SK-N-SH (cell line): ENCODE measurements at regions not wholly inside any gene's neighbourhood (a gene's known extent, or its start where the extent isn't known, plus 50 kb on each side); places are given as distances from the start of the nearest gene placed in this dataset.

Source experiments
- CTCF ChIA-PET: fragments of 300-600, 350-600 bp; formaldehyde crosslinking; extraction: SDS; loops from one replicate; lab custom pipeline; 2021; lab: Yijun Ruan, JAX
- POLR2A ChIA-PET: fragments of 350-600 bp; sonication (Branson Sonifier 250); formaldehyde crosslinking; extraction: SDS; loops from one replicate; lab custom pipeline; 2020; ENCODE audit warnings: antibody characterized with exemption, inconsistent platforms; lab: Yijun Ruan, JAX
- DNase-seq: peaks from one replicate; pipeline ENCODE4 v3.0.0; 2012
- H2AFZ ChIP-seq: fragments of 200-600 bp; sonication (generic); 2 replicates; pipeline ENCODE4 v1.8.1; 2016; ENCODE audit warnings: antibody characterized with exemption, mild to moderate bottlenecking, low read depth
- H3F3A ChIP-seq: fragments of 200-600 bp; sonication (generic); replicated peaks from 2 replicates; pipeline ENCODE3; 2016; ENCODE audit warnings: antibody characterized with exemption, mild to moderate bottlenecking; ENCODE audit not compliant: insufficient read depth
- H3K27ac ChIP-seq, 2 experiments: fragments of 200-500 bp in 1 of 2; fragments of 200-600 bp in 1 of 2; sonication (Bioruptor generic) in 1 of 2; sonication (generic), shearing (Covaris generic) in 1 of 2; 2 replicates each; pipeline versions ENCODE4 v1.5.1 to v1.6.1; 2014 to 2016; ENCODE audit warnings: low read depth in 2 of 2, inconsistent platforms in 1 of 2, low read length in 1 of 2, mild to moderate bottlenecking in 1 of 2, mixed read lengths in 1 of 2
- H3K27me3 ChIP-seq: fragments of 200-600 bp; sonication (generic), shearing (Covaris generic); 2 replicates; pipeline ENCODE4 v1.6.1; 2016; ENCODE audit warnings: mixed run types; ENCODE audit not compliant: insufficient read depth
- H3K36me3 ChIP-seq, 2 experiments: fragments of 200-500 bp in 1 of 2; fragments of 200-600 bp in 1 of 2; sonication (Bioruptor generic) in 1 of 2; sonication (generic) in 1 of 2; replicated peaks in 1 of 2; 2 replicates each; pipeline versions ENCODE3 to v1.5.1; 2014 to 2016; ENCODE audit warnings: low read length in 1 of 2, mild to moderate bottlenecking in 1 of 2; ENCODE audit not compliant: insufficient read depth in 2 of 2, control insufficient read depth in 1 of 2
- H3K4me1 ChIP-seq, 2 experiments: fragments of 200-500 bp in 1 of 2; fragments of 200-600 bp in 1 of 2; sonication (Bioruptor generic) in 1 of 2; sonication (generic), shearing (Covaris generic) in 1 of 2; 2 replicates each; pipeline versions ENCODE4 v1.5.1 to v1.6.1; 2014 to 2016; ENCODE audit warnings: low read depth in 1 of 2, low read length in 1 of 2, mixed run types in 1 of 2; ENCODE audit not compliant: insufficient read depth in 2 of 2, control insufficient read depth in 1 of 2
- H3K4me2 ChIP-seq: fragments of 200-600 bp; sonication (generic), shearing (Covaris generic); 2 replicates; pipeline ENCODE4 v1.6.1; 2017; ENCODE audit warnings: mixed run types
- H3K4me3 ChIP-seq, 2 experiments: fragments of 200-500 bp in 1 of 2; fragments of 200-600 bp in 1 of 2; sonication (Bioruptor generic) in 1 of 2; sonication (generic), shearing (Covaris generic) in 1 of 2; 2 replicates each; pipeline versions ENCODE4 v1.5.1 to v1.8.1; 2014 to 2016; ENCODE audit warnings: low read depth in 2 of 2, inconsistent platforms in 1 of 2, low read length in 1 of 2, mild to moderate bottlenecking in 1 of 2, mixed read lengths in 1 of 2, moderate library complexity in 1 of 2
- H3K79me2 ChIP-seq: fragments of 200-600 bp; sonication (generic); 2 replicates; pipeline ENCODE4 v1.8.1; 2017; ENCODE audit warnings: mild to moderate bottlenecking; ENCODE audit not compliant: insufficient read depth
- H3K9ac ChIP-seq: fragments of 200-600 bp; sonication (generic); 2 replicates; pipeline ENCODE4 v1.6.1; 2017; ENCODE audit warnings: mixed run types
- H3K9me2 ChIP-seq: fragments of 200-600 bp; sonication (generic); 2 replicates; pipeline ENCODE4 v1.6.1; 2017; ENCODE audit warnings: mixed run types
- H3K9me3 ChIP-seq: fragments of 200-600 bp; sonication (generic); 2 replicates; pipeline ENCODE4 v1.6.1; 2017; ENCODE audit warnings: mixed run types, mild to moderate bottlenecking, moderate library complexity
- H4K20me1 ChIP-seq: fragments of 200-600 bp; sonication (generic); 2 replicates; pipeline ENCODE4 v1.6.1; 2017; ENCODE audit warnings: mild to moderate bottlenecking, mixed run types; ENCODE audit not compliant: insufficient read depth
- EP300 ChIP-seq, 2 experiments: IDR thresholded peaks; 2 replicates each; pipeline versions ENCODE4 v1.4.0 to v1.6.1; 2012; ENCODE audit warnings: borderline replicate concordance in 1 of 2, low read depth in 1 of 2, low read length in 1 of 2
- EZH2phosphoT487 ChIP-seq: fragments of 200-600 bp; sonication (generic); IDR thresholded peaks from 2 replicates; pipeline ENCODE4 v1.6.1; 2017; ENCODE audit warnings: low read depth, mixed run types, mild to moderate bottlenecking, antibody characterized with exemption, moderate library complexity, borderline replicate concordance
- FOSL2 ChIP-seq: IDR thresholded peaks from 2 replicates; pipeline ENCODE4 v1.4.0; 2012; ENCODE audit warnings: low read depth, mild to moderate bottlenecking, moderate library complexity, borderline replicate concordance
- GATA2 ChIP-seq: sonication (generic); formaldehyde crosslinking; IDR thresholded peaks from 2 replicates; pipeline ENCODE4 v1.5.0; 2020; ENCODE audit warnings: mild to moderate bottlenecking, missing genetic modification reagents
- MXI1 ChIP-seq: IDR thresholded peaks from 2 replicates; pipeline ENCODE4 v1.6.1; 2012; ENCODE audit warnings: mild to moderate bottlenecking, low read depth, low read length, improper control_type of control experiment
- NFIC ChIP-seq: IDR thresholded peaks from 2 replicates; pipeline ENCODE4 v1.4.0; 2012; ENCODE audit warnings: borderline replicate concordance
- POLR2AphosphoS5 ChIP-seq: IDR thresholded peaks from 2 replicates; pipeline ENCODE4 v1.6.1; 2012; ENCODE audit warnings: low read depth, low read length
- RCOR1 ChIP-seq: fragments of 150-350 bp; IDR thresholded peaks from 2 replicates; pipeline ENCODE4 v1.6.1; 2017; ENCODE audit warnings: antibody characterized with exemption, low read length
- RXRA ChIP-seq: IDR thresholded peaks from 2 replicates; pipeline ENCODE4 v1.4.0; 2012; ENCODE audit warnings: low read depth, mild to moderate bottlenecking, borderline replicate concordance
- SMC3 ChIP-seq: IDR thresholded peaks from 2 replicates; pipeline ENCODE4 v1.6.1; 2012; ENCODE audit warnings: low read depth, low read length, improper control_type of control experiment
- TEAD4 ChIP-seq: IDR thresholded peaks from 2 replicates; pipeline ENCODE4 v1.4.0; 2012; ENCODE audit warnings: mild to moderate bottlenecking, borderline replicate concordance; ENCODE audit not compliant: insufficient read depth
- WGBS: methylation state at CpG from one replicate; pipeline ENCODE4 v1.1.6; 2017; ENCODE audit warnings: low lambda C conversion rate; 5-methylcytosine and 5-hydroxymethylcytosine counted together
- TF ChIP-seq, protein P1 (sequence below): fragments of 150-350 bp; IDR thresholded peaks from 2 replicates; pipeline ENCODE4 v1.6.1; 2016; ENCODE audit warnings: mild to moderate bottlenecking, low read depth, low read length
- TF ChIP-seq, protein P2 (sequence below): IDR thresholded peaks from 2 replicates; pipeline ENCODE4; 2012
- TF ChIP-seq, protein P3 (sequence below): IDR thresholded peaks from 2 replicates; pipeline ENCODE4 v1.4.0; 2012; ENCODE audit warnings: low read depth, borderline replicate concordance
- TF ChIP-seq, protein P4 (sequence below): IDR thresholded peaks from 2 replicates; pipeline ENCODE4 v1.4.0; 2012; ENCODE audit warnings: low read depth, borderline replicate concordance

DNA sequence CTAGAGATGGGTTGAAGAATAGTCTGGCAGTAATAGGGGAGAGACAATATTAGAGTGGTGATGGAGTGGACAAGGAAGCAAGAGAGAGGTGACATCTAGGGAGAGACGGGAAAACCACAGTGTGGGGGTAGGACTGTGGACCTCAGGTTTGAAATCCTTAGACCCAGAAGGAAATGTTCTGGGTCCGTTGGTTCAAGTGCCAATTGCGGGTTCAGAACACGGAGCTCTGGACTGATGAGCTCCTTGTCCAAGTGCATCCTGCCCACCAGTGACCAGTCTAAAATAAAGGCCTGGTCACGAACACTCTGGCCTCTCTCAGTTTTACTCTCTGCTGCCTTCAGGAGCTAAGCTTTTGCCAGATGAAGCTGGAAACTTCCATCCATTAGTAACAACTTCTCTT is 174.0 kb downstream of the LINC00237 start:
- no peaks in the 10 kb centered on the region; the same call in 1 of the 2 replicates for H3K27me3 ChIP-seq
- 0% methylated on average over 5 of the region's 5 CpGs for WGBS
- ChIA-PET CTCF (no interaction called here), POLR2A (no interaction called here)
- no peaks in the 10 kb centered on the region for H3K9me2 ChIP-seq
- no peaks in the 10 kb centered on the region for H3K9me3 ChIP-seq
- no peak overlapping the region for H3K27ac ChIP-seq
- no peaks in the 10 kb centered on the region for H4K20me1 ChIP-seq
- no peak overlapping the region for H2AFZ ChIP-seq
- TF ChIP-seq NFIC (no peak), EP300 (IDR thresholded peaks at IDR 0.05; ENCODE audit: borderline replicate concordance in 1 of 2, low read depth in 1 of 2, low read length in 1 of 2) (no peak), TEAD4 (no peak), GATA2 (no peak), SMC3 (no peak), RCOR1 (no peak), FOSL2 (no peak), EZH2phosphoT487 (no peak), POLR2AphosphoS5 (no peak), RXRA (no peak), MXI1 (no peak)
- TF ChIP-seq, protein P1, sequence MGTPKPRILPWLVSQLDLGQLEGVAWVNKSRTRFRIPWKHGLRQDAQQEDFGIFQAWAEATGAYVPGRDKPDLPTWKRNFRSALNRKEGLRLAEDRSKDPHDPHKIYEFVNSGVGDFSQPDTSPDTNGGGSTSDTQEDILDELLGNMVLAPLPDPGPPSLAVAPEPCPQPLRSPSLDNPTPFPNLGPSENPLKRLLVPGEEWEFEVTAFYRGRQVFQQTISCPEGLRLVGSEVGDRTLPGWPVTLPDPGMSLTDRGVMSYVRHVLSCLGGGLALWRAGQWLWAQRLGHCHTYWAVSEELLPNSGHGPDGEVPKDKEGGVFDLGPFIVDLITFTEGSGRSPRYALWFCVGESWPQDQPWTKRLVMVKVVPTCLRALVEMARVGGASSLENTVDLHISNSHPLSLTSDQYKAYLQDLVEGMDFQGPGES = no peak
- TF ChIP-seq, protein P2, sequence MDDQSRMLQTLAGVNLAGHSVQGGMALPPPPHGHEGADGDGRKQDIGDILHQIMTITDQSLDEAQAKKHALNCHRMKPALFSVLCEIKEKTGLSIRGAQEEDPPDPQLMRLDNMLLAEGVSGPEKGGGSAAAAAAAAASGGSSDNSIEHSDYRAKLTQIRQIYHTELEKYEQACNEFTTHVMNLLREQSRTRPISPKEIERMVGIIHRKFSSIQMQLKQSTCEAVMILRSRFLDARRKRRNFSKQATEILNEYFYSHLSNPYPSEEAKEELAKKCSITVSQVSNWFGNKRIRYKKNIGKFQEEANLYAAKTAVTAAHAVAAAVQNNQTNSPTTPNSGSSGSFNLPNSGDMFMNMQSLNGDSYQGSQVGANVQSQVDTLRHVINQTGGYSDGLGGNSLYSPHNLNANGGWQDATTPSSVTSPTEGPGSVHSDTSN = no peak
- TF ChIP-seq, protein P3, sequence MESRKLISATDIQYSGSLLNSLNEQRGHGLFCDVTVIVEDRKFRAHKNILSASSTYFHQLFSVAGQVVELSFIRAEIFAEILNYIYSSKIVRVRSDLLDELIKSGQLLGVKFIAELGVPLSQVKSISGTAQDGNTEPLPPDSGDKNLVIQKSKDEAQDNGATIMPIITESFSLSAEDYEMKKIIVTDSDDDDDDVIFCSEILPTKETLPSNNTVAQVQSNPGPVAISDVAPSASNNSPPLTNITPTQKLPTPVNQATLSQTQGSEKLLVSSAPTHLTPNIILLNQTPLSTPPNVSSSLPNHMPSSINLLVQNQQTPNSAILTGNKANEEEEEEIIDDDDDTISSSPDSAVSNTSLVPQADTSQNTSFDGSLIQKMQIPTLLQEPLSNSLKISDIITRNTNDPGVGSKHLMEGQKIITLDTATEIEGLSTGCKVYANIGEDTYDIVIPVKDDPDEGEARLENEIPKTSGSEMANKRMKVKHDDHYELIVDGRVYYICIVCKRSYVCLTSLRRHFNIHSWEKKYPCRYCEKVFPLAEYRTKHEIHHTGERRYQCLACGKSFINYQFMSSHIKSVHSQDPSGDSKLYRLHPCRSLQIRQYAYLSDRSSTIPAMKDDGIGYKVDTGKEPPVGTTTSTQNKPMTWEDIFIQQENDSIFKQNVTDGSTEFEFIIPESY = no peak
- TF ChIP-seq, protein P4, sequence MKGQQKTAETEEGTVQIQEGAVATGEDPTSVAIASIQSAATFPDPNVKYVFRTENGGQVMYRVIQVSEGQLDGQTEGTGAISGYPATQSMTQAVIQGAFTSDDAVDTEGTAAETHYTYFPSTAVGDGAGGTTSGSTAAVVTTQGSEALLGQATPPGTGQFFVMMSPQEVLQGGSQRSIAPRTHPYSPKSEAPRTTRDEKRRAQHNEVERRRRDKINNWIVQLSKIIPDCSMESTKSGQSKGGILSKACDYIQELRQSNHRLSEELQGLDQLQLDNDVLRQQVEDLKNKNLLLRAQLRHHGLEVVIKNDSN = no peak
- H3K4me2 ChIP-seq = no peak overlapping the region
- no peak overlapping the region for H3K4me3 ChIP-seq
- no peaks in the 10 kb centered on the region for H3K79me2 ChIP-seq
- H3F3A ChIP-seq = no peaks in the 10 kb centered on the region
- DNase-seq = no peak
- H3K9ac ChIP-seq = no peak overlapping the region
- no peaks in the 10 kb centered on the region for H3K4me1 ChIP-seq
- no peaks in the 10 kb centered on the region for H3K36me3 ChIP-seq
